Kidney (tissue), 13 donors: ENCODE measurements at regions not wholly inside any gene's neighbourhood (a gene's known extent, or its start where the extent isn't known, plus 50 kb on each side); places are given as distances from the start of the nearest gene placed in this dataset.

Experiments
- DNase-seq, 5 donors: peaks; one replicate each; pipeline ENCODE4 v3.0.0-alpha.2; 2013 to 2020
- FAIRE-seq: peaks from 2 replicates; lab custom pipeline; 2012; peaks lifted over from hg19 to GRCh38; lab: Jason Lieb, UNC
- H3K27ac ChIP-seq, 2 donors: one replicate each; pipeline ENCODE4 v1.7.0; 2013; ENCODE audit warnings: low read depth in 2 of 2, low read length in 2 of 2, inconsistent platforms in 1 of 2
- H3K27me3 ChIP-seq: one replicate; pipeline ENCODE4 v1.7.1; 2013; ENCODE audit warnings: low read length, inconsistent platforms; ENCODE audit not compliant: control insufficient read depth, insufficient read depth
- H3K36me3 ChIP-seq, 3 donors: one replicate each; pipeline versions ENCODE4 v1.7.0 to v1.7.1; 2013; ENCODE audit warnings: low read length in 3 of 3, control low read depth in 1 of 3, inconsistent platforms in 1 of 3; ENCODE audit not compliant: insufficient read depth in 3 of 3, control insufficient read depth in 2 of 3
- H3K4me1 ChIP-seq, 3 donors: one replicate each; pipeline versions ENCODE4 v1.7.0 to v1.7.1; 2013; ENCODE audit warnings: low read length in 3 of 3, inconsistent platforms in 1 of 3, low read depth in 1 of 3; ENCODE audit not compliant: control insufficient read depth in 2 of 3, insufficient read depth in 2 of 3
- H3K4me3 ChIP-seq, 3 donors: one replicate each; pipeline versions ENCODE4 v1.7.0 to v1.8.1; 2013; ENCODE audit warnings: low read length in 3 of 3, control low read depth in 1 of 3, inconsistent platforms in 1 of 3
- H3K9ac ChIP-seq, 3 donors: one replicate each; pipeline versions ENCODE4 v1.7.0 to v1.7.1; 2013; ENCODE audit warnings: low read length in 3 of 3, control low read depth in 1 of 3, inconsistent platforms in 1 of 3
- H3K9me3 ChIP-seq, 3 donors: one replicate each; pipeline versions ENCODE4 v1.7.0 to v1.7.1; 2013; ENCODE audit warnings: low read length in 3 of 3, control low read depth in 1 of 3, inconsistent platforms in 1 of 3; ENCODE audit not compliant: control insufficient read depth in 2 of 3, insufficient read depth in 1 of 3
- intact Hi-C: fragments of 100-400 bp; cut with DNase I; formaldehyde crosslinking; loops from one replicate; pipeline ENCODE4 v1.11.1; 2022
- TF ChIP-seq, protein P1 (sequence below): IDR thresholded peaks from 3 replicates; pipeline ENCODE4 v1.5.1; 2012; ENCODE audit warnings: mild to moderate bottlenecking, moderate library complexity, borderline replicate concordance; ENCODE audit not compliant: insufficient read depth; ENCODE audit errors: extremely low read depth
- donor health status: control.
- donor health status: control.
- donor health status: control.
- donor health status: control.
- donor health status: control.
- donor health status: DM: yes; HTN: yes; CAD: no.
- donor health status: Normal renal cell carcinoma (clear cell type).

DNA sequence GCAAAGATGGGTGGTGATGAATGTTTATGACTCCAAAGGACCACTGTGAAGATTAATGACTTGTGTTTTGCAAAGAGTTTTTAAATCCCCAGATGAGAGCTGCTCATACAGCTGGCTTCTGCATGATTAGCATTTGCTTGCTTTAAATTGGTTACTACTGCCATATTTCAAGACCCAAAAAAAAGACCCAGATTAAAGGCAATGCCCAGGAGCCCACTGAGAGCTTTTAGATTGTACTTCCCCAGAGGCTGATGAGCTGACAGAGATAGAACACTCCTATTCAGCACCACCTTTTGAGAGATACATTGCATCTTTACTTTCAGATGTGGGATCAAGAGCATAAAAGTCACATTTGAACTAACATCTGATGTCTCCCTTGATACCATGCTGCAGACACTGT, 142.0 kb downstream of the HNRNPD start:
- no peak overlapping the region for H3K4me3 ChIP-seq
- no peak overlapping the region for H3K9ac ChIP-seq
- no peaks in the 10 kb centered on the region for H3K9me3 ChIP-seq
- H3K27ac ChIP-seq = no peak overlapping the region
- DNase-seq (no peak), FAIRE-seq (no peak)
- no peaks in the 10 kb centered on the region for H3K36me3 ChIP-seq
- intact Hi-C loops = no loop called here
- TF ChIP-seq, protein P1, sequence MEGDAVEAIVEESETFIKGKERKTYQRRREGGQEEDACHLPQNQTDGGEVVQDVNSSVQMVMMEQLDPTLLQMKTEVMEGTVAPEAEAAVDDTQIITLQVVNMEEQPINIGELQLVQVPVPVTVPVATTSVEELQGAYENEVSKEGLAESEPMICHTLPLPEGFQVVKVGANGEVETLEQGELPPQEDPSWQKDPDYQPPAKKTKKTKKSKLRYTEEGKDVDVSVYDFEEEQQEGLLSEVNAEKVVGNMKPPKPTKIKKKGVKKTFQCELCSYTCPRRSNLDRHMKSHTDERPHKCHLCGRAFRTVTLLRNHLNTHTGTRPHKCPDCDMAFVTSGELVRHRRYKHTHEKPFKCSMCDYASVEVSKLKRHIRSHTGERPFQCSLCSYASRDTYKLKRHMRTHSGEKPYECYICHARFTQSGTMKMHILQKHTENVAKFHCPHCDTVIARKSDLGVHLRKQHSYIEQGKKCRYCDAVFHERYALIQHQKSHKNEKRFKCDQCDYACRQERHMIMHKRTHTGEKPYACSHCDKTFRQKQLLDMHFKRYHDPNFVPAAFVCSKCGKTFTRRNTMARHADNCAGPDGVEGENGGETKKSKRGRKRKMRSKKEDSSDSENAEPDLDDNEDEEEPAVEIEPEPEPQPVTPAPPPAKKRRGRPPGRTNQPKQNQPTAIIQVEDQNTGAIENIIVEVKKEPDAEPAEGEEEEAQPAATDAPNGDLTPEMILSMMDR = no peak
- H3K27me3 ChIP-seq = no peaks in the 10 kb centered on the region
- no peaks in the 10 kb centered on the region for H3K4me1 ChIP-seq

DNA sequence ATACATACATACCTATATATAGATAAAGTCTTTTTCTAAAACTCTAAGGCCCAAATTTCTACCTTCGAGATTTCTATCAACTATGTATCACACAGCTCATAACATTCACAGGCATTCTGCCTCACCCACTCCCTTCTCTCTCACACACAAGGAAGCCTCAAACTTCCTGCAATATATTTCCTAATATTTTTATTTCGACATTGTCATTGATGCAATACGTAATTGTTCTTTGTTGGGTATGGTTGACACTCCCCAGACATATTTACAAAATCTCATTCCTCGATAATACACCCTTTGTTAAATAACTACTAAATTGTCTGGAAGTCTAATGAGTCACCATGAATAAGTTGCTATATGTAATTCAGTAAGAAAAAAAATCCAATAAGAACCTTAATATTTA, 143.5 kb downstream of the HNRNPD start:
- no peak overlapping the region for H3K27ac ChIP-seq
- FAIRE-seq = no peak
- TF ChIP-seq, protein P1 = no peak

DNA sequence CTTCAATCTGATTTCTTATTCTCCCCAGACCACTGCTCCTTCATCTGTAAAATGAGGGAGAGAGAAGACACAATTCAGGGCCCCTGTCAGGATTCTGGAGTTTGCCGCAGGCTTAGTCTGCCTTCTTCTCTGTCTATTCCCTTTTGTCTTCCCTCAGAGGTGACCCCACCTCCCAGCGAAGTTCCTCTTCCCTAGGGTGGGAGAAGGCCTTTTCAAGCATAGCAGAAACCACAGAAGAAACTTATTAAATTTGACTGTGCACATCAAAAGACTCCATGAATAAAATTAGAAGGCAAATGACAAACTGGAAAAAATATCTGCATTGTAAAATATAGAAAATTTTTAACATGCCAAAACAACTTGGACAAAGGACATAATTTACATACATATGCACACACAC, 148.8 kb downstream of the HNRNPD start:
- Histone ChIP-seq H3K27me3 (no peaks in the 10 kb centered on the region), H3K27ac (no peak overlapping the region), H3K36me3 (no peaks in the 10 kb centered on the region), H3K4me1 (no peaks in the 10 kb centered on the region), H3K4me3 (no peak overlapping the region), H3K9ac (no peak overlapping the region), H3K9me3 (no peaks in the 10 kb centered on the region)
- no peak for DNase-seq
- intact Hi-C loops = no loop called here
- TF ChIP-seq, protein P1 = no peak
- FAIRE-seq = no peak

More for the DNA sequence above, 143.5 kb downstream of the HNRNPD start:
- H3K4me3 ChIP-seq = no peak overlapping the region
- no peak for DNase-seq
- H3K36me3 ChIP-seq = no peaks in the 10 kb centered on the region
- intact Hi-C loops = no loop called here
- no peaks in the 10 kb centered on the region for H3K27me3 ChIP-seq
- no peak overlapping the region for H3K9ac ChIP-seq
- no peaks in the 10 kb centered on the region for H3K9me3 ChIP-seq
- H3K4me1 ChIP-seq = no peaks in the 10 kb centered on the region

DNA sequence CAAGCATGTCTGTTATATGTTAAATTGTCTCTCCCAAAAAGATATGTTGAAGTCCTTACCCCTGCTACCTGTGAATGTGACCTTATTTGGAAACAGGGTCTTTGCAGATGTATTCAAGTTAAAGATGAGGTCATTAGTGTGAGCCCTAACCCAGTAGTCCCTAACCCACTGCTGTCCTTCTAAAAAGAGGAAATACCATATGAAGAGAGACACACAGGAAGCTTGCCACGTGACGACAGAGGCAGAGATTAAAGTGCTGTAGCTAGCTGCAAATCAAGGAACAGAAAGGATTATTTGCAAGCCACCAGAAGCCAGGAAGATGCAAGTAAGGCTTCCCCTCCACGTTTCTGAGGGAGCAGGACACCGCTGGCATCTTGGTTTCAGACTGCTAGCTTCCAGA, 150.1 kb downstream of the HNRNPD start:
- H3K36me3 ChIP-seq = no peaks in the 10 kb centered on the region
- H3K27me3 ChIP-seq = no peaks in the 10 kb centered on the region
- H3K27ac ChIP-seq = no peak overlapping the region
- H3K4me3 ChIP-seq = no peak overlapping the region
- no peak overlapping the region for H3K9ac ChIP-seq
- TF ChIP-seq, protein P1 = no peak
- FAIRE-seq = no peak
- DNase-seq = peak in 1 of 5 donors; percentile 25
- intact Hi-C loops = no loop called here
- no peaks in the 10 kb centered on the region for H3K9me3 ChIP-seq
- no peaks in the 10 kb centered on the region for H3K4me1 ChIP-seq
